Suprapubic skin (tissue), 4 donors: ENCODE measurements at regions not wholly inside any gene's neighbourhood (a gene's known extent, or its start where the extent isn't known, plus 50 kb on each side); places are given as distances from the start of the nearest gene placed in this dataset.

Experiments
- DNase-seq, 2 donors: peaks; one replicate each; pipeline ENCODE4 v3.0.0-alpha.2; 2019; ENCODE audit warnings: low spot score in 2 of 2
- H3K27ac ChIP-seq: fragments of 200-600 bp; sonication (generic); one replicate; pipeline ENCODE4 v1.5.1; 2019
- H3K27me3 ChIP-seq: fragments of 200-600 bp; sonication (generic); one replicate; pipeline ENCODE4 v1.5.1; 2019
- H3K36me3 ChIP-seq: fragments of 200-600 bp; sonication (generic); one replicate; pipeline ENCODE4 v1.5.1; 2019
- H3K4me1 ChIP-seq: fragments of 200-600 bp; sonication (generic); one replicate; pipeline ENCODE4 v1.5.1; 2019
- H3K4me3 ChIP-seq: fragments of 200-600 bp; sonication (generic); one replicate; pipeline ENCODE4 v1.5.1; 2019; ENCODE audit warnings: mild to moderate bottlenecking
- H3K9me3 ChIP-seq: fragments of 200-600 bp; sonication (generic); one replicate; pipeline ENCODE4 v1.5.1; 2019
- EP300 ChIP-seq: sonication (generic); formaldehyde crosslinking; IDR thresholded peaks from one replicate; pipeline ENCODE4 v1.6.1; 2017; ENCODE audit warnings: antibody characterized with exemption
- POLR2A ChIP-seq, 2 donors: fragments of 450-650 bp; IDR thresholded peaks; one replicate each; pipeline ENCODE4 v1.6.1; 2017; ENCODE audit warnings: antibody characterized with exemption in 2 of 2, mild to moderate bottlenecking in 2 of 2, moderate library complexity in 2 of 2
- POLR2AphosphoS5 ChIP-seq, 3 donors: sonication (generic); formaldehyde crosslinking; IDR thresholded peaks; one replicate each; pipeline ENCODE4 v1.6.1; 2017; ENCODE audit warnings: antibody characterized with exemption in 3 of 3
- WGBS: methylation state at CpG from one replicate; pipeline ENCODE4 v1.1.5; 2018; 5-methylcytosine and 5-hydroxymethylcytosine counted together
- TF ChIP-seq, protein P1 (sequence below), 2 donors: fragments of 200-600 bp in 1 of 2; fragments of 450-650 bp in 1 of 2; sonication (generic) in 1 of 2; IDR thresholded peaks; one replicate each; pipeline ENCODE4 v1.5.1; 2016 to 2019; ENCODE audit warnings: antibody characterized with exemption in 2 of 2, mild to moderate bottlenecking in 1 of 2, moderate library complexity in 1 of 2

DNA sequence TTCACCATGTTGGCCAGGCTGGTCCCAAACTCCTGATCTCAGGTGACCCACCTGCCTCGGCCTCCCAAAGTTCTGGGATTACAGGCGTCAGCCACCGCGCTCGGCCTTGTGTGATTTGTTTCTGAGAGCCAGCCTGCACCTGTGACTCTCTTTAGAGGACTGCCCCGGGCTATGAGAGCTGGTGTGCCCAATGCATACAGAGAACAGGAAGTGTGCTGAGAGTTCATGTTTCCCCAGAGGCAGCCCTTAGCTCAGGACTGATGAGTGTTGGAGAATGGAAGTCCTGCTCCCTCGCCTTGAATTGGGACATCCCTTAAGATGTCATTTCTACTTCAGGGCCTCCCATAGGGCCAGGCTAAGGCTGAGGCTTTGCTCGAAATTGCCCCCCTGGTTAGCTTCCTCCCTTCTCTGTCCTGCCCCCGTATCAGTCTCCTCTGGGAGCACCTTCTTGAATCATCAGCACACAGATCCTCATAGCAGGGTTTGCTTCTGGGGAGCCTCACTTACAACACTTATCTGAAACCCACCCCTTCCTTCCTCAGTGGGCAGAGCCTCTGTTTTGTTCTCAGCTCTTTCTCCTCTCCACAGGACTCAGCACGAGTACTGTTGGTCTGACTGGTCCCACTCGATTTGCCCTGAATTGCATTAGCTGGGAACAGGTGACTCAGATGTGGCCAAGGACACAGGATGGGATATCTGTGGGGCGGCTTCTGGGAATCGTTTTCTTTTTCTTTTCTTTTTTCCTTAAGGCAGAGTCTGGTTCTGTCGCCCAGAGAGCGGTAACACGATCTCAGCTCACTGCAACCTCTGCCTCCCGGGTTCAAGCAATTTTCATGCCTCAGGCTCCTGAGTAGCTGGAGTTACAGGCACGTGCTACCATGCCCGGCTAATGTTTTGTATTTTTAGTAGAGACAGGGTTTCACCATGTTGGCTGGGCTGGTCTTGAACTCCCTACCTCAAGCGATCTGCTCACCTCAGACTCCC lies 80.1 kb downstream of the UBIAD1 start:
- 59% methylated on average over 20 of the region's 20 CpGs for WGBS
- H3K4me3 ChIP-seq, result no peak overlapping the region
- no peaks in the 10 kb centered on the region for H3K4me1 ChIP-seq
- no peaks in the 10 kb centered on the region for H3K36me3 ChIP-seq
- H3K27me3 ChIP-seq, result peaks cover 69% of the 10 kb centered on the region
- H3K9me3 ChIP-seq, result no peaks in the 10 kb centered on the region
- H3K27ac ChIP-seq, result no peak overlapping the region
- no peak for DNase-seq
- TF ChIP-seq POLR2A (IDR thresholded peaks at IDR 0.05) (no peak), EP300 (no peak), POLR2AphosphoS5 (IDR thresholded peaks at IDR 0.05) (no peak)
- TF ChIP-seq, protein P1, sequence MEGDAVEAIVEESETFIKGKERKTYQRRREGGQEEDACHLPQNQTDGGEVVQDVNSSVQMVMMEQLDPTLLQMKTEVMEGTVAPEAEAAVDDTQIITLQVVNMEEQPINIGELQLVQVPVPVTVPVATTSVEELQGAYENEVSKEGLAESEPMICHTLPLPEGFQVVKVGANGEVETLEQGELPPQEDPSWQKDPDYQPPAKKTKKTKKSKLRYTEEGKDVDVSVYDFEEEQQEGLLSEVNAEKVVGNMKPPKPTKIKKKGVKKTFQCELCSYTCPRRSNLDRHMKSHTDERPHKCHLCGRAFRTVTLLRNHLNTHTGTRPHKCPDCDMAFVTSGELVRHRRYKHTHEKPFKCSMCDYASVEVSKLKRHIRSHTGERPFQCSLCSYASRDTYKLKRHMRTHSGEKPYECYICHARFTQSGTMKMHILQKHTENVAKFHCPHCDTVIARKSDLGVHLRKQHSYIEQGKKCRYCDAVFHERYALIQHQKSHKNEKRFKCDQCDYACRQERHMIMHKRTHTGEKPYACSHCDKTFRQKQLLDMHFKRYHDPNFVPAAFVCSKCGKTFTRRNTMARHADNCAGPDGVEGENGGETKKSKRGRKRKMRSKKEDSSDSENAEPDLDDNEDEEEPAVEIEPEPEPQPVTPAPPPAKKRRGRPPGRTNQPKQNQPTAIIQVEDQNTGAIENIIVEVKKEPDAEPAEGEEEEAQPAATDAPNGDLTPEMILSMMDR (IDR thresholded peaks at IDR 0.05), result no peak

DNA sequence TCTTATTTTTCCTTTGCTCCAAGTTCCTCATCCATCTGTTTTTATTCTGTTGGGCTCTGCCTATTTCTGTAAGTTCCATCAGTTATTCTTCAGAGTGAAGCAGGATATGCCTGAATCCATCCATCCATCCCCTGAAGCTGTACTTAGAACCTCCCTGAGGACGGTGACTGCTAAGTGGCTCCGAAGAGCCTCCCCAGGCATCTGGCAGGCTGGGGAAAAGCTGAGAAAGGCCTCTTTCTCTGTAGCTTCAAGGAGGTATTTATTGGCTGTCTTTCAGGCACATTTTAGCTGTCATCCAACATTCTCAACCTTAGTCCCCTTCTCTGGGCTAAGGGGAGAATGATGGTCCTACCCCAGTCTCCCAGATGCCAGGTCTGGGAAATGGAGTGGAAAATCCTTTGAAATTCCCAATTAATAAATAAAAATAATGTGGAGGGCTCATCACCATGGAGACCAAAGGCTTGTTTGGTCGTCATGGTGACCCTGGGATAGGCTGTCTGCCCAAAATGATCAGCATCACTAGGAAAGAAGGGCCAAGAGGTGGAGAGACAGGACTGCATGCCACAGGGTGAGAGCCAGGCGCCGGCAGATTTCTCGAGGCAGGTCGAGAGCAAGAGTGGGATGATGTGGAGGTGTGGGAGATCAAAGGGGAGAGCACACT lies 82.0 kb downstream of the UBIAD1 start:
- Histone ChIP-seq H3K9me3 (no peaks in the 10 kb centered on the region), H3K4me3 (no peak overlapping the region), H3K27ac (no peak overlapping the region), H3K36me3 (no peaks in the 10 kb centered on the region), H3K27me3 (peaks cover 73% of the 10 kb centered on the region), H3K4me1 (no peaks in the 10 kb centered on the region)
- WGBS, result 37% methylated on average over 7 of the region's 7 CpGs
- no peak for DNase-seq
- TF ChIP-seq EP300 (no peak), POLR2AphosphoS5 (IDR thresholded peaks at IDR 0.05) (no peak), POLR2A (IDR thresholded peaks at IDR 0.05) (no peak)
- TF ChIP-seq, protein P1 (IDR thresholded peaks at IDR 0.05), result no peak

- Histone ChIP-seq H3K9me3 (no peaks in the 10 kb centered on the region), H3K27ac (no peak overlapping the region), H3K27me3 (peaks cover 74% of the 10 kb centered on the region), H3K4me1 (no peaks in the 10 kb centered on the region), H3K36me3 (no peaks in the 10 kb centered on the region), H3K4me3 (no peak overlapping the region)
- no peak for DNase-seq
- no peak for TF ChIP-seq POLR2AphosphoS5 (IDR thresholded peaks at IDR 0.05)
- TF ChIP-seq, protein P1 (IDR thresholded peaks at IDR 0.05), result no peak
- no peak for TF ChIP-seq POLR2A (IDR thresholded peaks at IDR 0.05)
- no peak for TF ChIP-seq EP300
- WGBS, result 22% methylated on average over 17 of the region's 21 CpGs
Observed at GRCh38 chr1:11355559-11356475, 82.8 kb downstream of the UBIAD1 start.

DNA sequence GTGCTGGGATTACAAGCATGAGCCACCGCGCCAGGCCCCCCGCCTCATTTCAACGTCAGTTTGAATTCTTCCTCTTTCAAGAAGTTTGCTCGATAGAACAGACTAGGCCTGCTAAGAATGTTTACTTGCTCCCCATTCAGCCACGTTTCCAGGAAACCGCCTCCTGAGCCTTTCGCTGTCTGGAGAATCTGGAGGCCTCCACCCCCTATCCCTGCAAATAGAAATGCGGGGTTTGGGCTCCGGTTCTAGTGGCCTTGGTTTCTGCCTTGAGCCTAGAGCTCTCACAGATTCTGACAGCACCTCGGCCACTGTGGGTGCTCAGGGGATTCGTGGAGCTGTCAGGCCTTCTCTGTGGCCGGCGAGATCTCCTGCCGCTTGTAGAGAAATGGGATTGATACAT lies 84.3 kb downstream of the UBIAD1 start:
- Histone ChIP-seq H3K4me3 (no peak overlapping the region), H3K27me3 (peaks cover 71% of the 10 kb centered on the region), H3K36me3 (no peaks in the 10 kb centered on the region), H3K4me1 (no peaks in the 10 kb centered on the region), H3K27ac (no peak overlapping the region), H3K9me3 (no peaks in the 10 kb centered on the region)
- TF ChIP-seq POLR2A (IDR thresholded peaks at IDR 0.05) (no peak), POLR2AphosphoS5 (IDR thresholded peaks at IDR 0.05) (no peak)
- TF ChIP-seq, protein P1 (IDR thresholded peaks at IDR 0.05), result no peak
- no peak for DNase-seq
- 89% methylated on average over 14 of the region's 15 CpGs for WGBS
